ENCODE measurements at regions not wholly inside any gene's neighbourhood (a gene's known extent, or its start where the extent isn't known, plus 50 kb on each side); places are given as distances from the start of the nearest gene placed in this dataset.

DNA sequence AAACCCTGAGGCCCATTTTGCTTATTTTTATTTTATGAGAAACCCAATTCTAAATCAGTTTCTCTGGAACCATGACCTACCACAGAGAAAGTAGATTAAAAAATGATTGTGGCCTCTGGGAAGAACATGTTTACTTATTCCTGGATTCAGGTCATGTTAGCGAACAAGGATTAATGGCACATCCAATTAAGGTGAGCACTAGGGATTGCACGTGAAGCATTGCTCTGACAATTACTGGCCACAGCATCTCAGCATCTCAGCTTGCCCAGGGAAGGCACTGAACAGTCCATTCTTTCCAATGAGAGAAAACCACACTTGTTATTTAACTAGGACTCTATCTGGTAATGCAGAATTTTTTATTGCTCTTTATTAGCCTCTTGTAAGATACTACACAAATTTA, 119.8 kb downstream of the ZNF330 start:
- ChIA-PET POLR2A (no interaction called here), CTCF (no interaction called here)
- TF ChIP-seq SP1 (IDR thresholded peaks at IDR 0.05), result no peak
- no peak for TF ChIP-seq SUZ12 (IDR thresholded peaks at IDR 0.05)
- no peak for TF ChIP-seq L3MBTL2 (conservative IDR thresholded peaks at IDR 0.05)
- TF ChIP-seq TARDBP (IDR thresholded peaks at IDR 0.05), result no peak
- DNase-seq (ENCODE audit: extremely low spot score), result no peak

DNA sequence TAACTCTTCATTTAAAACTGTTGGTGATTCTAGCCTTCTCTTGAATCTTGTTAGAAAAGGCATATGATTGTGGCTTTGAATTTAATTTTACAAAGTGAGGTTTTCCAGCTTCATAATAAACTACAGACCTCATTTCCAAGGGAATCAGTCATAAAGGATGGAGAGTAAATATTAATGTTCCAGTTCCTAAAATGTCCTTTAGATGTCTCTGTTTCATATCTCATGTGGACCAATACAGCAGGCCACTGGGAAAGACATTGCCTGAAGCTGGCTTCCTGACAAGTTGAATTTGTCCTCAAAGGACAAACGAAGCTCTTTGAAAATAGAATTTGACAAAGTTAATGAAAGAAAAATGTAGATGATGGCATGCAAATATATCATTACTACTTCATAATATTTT, 125.4 kb downstream of the ZNF330 start:
- ChIA-PET POLR2A (no interaction called here), CTCF (interaction anchor here (0.5 to 1.3 kb wide), 8 partner anchors 11 to 1376 kb away, joined by 3 to 4 read pairs (median 3); no protein-coding TSS in a partner anchor)
- TF ChIP-seq, protein P1, sequence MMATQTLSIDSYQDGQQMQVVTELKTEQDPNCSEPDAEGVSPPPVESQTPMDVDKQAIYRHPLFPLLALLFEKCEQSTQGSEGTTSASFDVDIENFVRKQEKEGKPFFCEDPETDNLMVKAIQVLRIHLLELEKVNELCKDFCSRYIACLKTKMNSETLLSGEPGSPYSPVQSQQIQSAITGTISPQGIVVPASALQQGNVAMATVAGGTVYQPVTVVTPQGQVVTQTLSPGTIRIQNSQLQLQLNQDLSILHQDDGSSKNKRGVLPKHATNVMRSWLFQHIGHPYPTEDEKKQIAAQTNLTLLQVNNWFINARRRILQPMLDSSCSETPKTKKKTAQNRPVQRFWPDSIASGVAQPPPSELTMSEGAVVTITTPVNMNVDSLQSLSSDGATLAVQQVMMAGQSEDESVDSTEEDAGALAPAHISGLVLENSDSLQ (IDR thresholded peaks at IDR 0.05), result no peak
- TF ChIP-seq FOXM1 (IDR thresholded peaks at IDR 0.05; ENCODE audit: borderline replicate concordance) (no peak), CTBP1 (IDR thresholded peaks at IDR 0.05; ENCODE audit: borderline replicate concordance) (no peak), ELF4 (IDR thresholded peaks at IDR 0.05) (no peak), SUZ12 (IDR thresholded peaks at IDR 0.05) (no peak), HDGF (IDR thresholded peaks at IDR 0.05; ENCODE audit: borderline replicate concordance) (no peak), ZNF384 (IDR thresholded peaks at IDR 0.05) (no peak), NFRKB (IDR thresholded peaks at IDR 0.05) (no peak), BHLHE40 (IDR thresholded peaks at IDR 0.05; ENCODE audit: borderline replicate concordance) (no peak), FOXK2 (IDR thresholded peaks at IDR 0.05) (no peak), FOXA1 (IDR thresholded peaks at IDR 0.05) (no peak), L3MBTL2 (conservative IDR thresholded peaks at IDR 0.05) (no peak), LEF1 (IDR thresholded peaks at IDR 0.05; ENCODE audit: borderline replicate concordance) (no peak), TARDBP (IDR thresholded peaks at IDR 0.05) (no peak), ARNT (IDR thresholded peaks at IDR 0.05) (no peak), SP1 (IDR thresholded peaks at IDR 0.05) (no peak)
- DNase-seq (ENCODE audit: extremely low spot score), result peak; percentile 46

DNA sequence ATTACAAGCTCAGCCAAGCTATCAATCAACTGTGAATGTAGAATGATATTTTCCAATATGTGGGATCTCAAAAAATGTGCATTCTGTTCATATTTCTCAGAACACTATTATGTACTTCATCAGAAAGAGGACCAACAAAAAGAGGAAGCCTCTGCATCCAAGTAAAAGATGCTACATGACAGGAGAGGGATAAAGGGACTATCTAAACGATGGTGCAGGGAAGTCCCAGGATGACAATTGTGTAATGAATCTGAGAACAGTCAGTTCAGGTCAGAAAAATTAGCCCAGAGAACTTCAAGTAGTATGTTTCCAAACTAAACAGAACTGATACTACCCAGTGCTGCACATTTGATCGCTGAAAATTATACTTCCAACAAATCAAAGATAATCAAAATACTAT, 127.0 kb downstream of the ZNF330 start:
- CTCF ChIA-PET, result interaction anchor here (0.7 to 1.4 kb wide), 2 partner anchors 77 to 332 kb away, joined by 3 read pairs; no protein-coding TSS in a partner anchor
- no peak for TF ChIP-seq ARNT (IDR thresholded peaks at IDR 0.05)
- no peak for TF ChIP-seq LEF1 (IDR thresholded peaks at IDR 0.05; ENCODE audit: borderline replicate concordance)
- TF ChIP-seq, protein P1 (IDR thresholded peaks at IDR 0.05), result no peak
- no peak for TF ChIP-seq FOXK2 (IDR thresholded peaks at IDR 0.05)
- no peak for TF ChIP-seq TARDBP (IDR thresholded peaks at IDR 0.05)
- TF ChIP-seq L3MBTL2 (conservative IDR thresholded peaks at IDR 0.05), result no peak
- TF ChIP-seq ELF4 (IDR thresholded peaks at IDR 0.05), result no peak
- TF ChIP-seq ZNF384 (IDR thresholded peaks at IDR 0.05), result no peak
- TF ChIP-seq HDGF (IDR thresholded peaks at IDR 0.05; ENCODE audit: borderline replicate concordance), result no peak
- no peak for TF ChIP-seq SP1 (IDR thresholded peaks at IDR 0.05)

DNA sequence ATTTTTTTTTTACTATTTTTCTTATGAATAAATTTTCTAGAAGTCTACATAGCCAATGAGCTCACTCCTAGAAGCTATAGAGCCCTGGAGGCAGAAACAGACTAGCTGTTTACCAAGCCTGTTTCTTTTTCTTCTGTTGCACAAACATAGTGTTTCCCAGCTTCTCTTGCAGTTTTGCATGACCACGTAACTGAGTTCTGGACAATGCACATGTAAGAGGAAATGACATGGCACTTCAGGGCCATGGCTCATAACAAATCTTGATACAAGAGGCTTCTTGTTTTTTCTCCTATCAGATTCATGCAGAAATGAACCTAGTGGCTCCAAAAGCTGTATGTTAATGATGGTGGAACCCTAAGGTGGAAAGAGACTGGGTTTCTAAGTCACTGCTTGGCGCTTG, 127.4 kb downstream of the ZNF330 start:
- ChIA-PET POLR2A (no interaction called here), CTCF (interaction anchor here (0.7 to 1.4 kb wide), 2 partner anchors 77 to 332 kb away, joined by 3 read pairs; no protein-coding TSS in a partner anchor)
- no peak for DNase-seq (ENCODE audit: extremely low spot score)
- no peak for TF ChIP-seq SP1 (IDR thresholded peaks at IDR 0.05)
- TF ChIP-seq BHLHE40 (IDR thresholded peaks at IDR 0.05; ENCODE audit: borderline replicate concordance), result no peak
- no peak for TF ChIP-seq TARDBP (IDR thresholded peaks at IDR 0.05)
- no peak for TF ChIP-seq ARNT (IDR thresholded peaks at IDR 0.05)
- no peak for TF ChIP-seq FOXM1 (IDR thresholded peaks at IDR 0.05; ENCODE audit: borderline replicate concordance)
- no peak for TF ChIP-seq FOXA1 (IDR thresholded peaks at IDR 0.05)
- no peak for TF ChIP-seq HDGF (IDR thresholded peaks at IDR 0.05; ENCODE audit: borderline replicate concordance)
- no peak for TF ChIP-seq L3MBTL2 (conservative IDR thresholded peaks at IDR 0.05)
- TF ChIP-seq, protein P1 (IDR thresholded peaks at IDR 0.05), result no peak
- no peak for TF ChIP-seq FOXK2 (IDR thresholded peaks at IDR 0.05)

More for the DNA sequence above, 127.0 kb downstream of the ZNF330 start:
- POLR2A ChIA-PET, result no interaction called here
- DNase-seq (ENCODE audit: extremely low spot score), result no peak

DNA sequence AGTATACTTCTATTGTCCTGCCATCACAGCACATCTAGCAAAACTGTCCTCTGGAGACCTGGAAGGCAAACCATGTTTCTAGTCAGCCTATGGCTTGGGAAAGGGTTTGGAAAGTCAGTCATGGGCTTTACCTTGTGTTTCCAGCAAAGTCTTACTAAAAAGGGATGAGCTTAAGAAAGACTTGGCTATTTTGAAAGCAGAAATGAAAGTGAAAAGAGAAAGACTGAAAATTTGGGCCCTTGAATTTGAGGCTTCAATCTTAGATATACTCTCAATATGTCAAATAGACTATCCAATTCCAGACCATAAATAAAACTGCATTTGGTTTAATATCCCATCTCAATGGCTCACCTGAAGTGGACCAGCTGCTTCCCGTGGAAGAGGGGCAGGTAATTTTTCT, 127.9 kb downstream of the ZNF330 start:
- DNase-seq (ENCODE audit: extremely low spot score), result no peak
- POLR2A ChIA-PET, result no interaction called here
- CTCF ChIA-PET, result interaction anchor here (1.4 kb wide), 1 partner anchor 332 kb away, joined by 3 read pairs; no protein-coding TSS in a partner anchor
- TF ChIP-seq FOXK2 (IDR thresholded peaks at IDR 0.05) (no peak), LEF1 (IDR thresholded peaks at IDR 0.05; ENCODE audit: borderline replicate concordance) (no peak), FOXA1 (IDR thresholded peaks at IDR 0.05) (no peak), BHLHE40 (IDR thresholded peaks at IDR 0.05; ENCODE audit: borderline replicate concordance) (no peak), ELF4 (IDR thresholded peaks at IDR 0.05) (no peak), SP1 (IDR thresholded peaks at IDR 0.05) (no peak), HDGF (IDR thresholded peaks at IDR 0.05; ENCODE audit: borderline replicate concordance) (no peak), SUZ12 (IDR thresholded peaks at IDR 0.05) (no peak), FOXM1 (IDR thresholded peaks at IDR 0.05; ENCODE audit: borderline replicate concordance) (no peak), CTBP1 (IDR thresholded peaks at IDR 0.05; ENCODE audit: borderline replicate concordance) (no peak), L3MBTL2 (conservative IDR thresholded peaks at IDR 0.05) (no peak), TARDBP (IDR thresholded peaks at IDR 0.05) (no peak), ZNF384 (IDR thresholded peaks at IDR 0.05) (no peak)
- TF ChIP-seq, protein P1 (IDR thresholded peaks at IDR 0.05), result no peak

DNA sequence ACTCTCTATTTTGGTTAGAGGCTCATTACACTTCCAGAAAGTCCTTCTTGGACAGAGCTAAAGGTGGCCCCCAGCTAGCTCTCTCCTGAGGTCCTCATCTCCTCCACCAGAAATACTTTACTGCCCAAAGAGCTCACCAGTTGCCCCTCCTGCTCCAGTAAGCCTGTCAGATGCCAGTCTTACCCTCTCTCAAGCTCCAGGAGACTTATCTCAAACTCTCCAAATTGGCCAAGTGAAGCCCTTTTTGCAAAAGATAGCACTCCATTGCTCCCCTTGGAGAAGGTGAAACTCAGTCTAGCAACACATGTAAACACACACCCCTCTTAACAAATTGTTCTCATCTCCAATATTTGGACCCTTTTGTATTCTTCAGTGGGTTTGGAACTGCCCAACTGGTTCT, 128.5 kb downstream of the ZNF330 start:
- no peak for DNase-seq (ENCODE audit: extremely low spot score)
- TF ChIP-seq NFRKB (IDR thresholded peaks at IDR 0.05), result no peak
- ChIA-PET CTCF (no interaction called here), POLR2A (no interaction called here)

All from HEK293T (cell line).